Stimulated activated memory B cell treated with anti-CD40 and anti-IgM and Interleukin-4, amounts not matched to agents 10 μg/mL and 1 μg/mL and 100 μg/mL, for 72 hours (primary cell): ENCODE measurements at regions not wholly inside any gene's neighbourhood (a gene's known extent, or its start where the extent isn't known, plus 50 kb on each side); places are given as distances from the start of the nearest gene placed in this dataset.

Experiments
- ATAC-seq: fragments of 150-1000 bp; cut with Tn5 transposase; 2 replicates; pipeline ENCODE4 v1.10.0; 2021
- H3K27ac Mint-ChIP-seq: one replicate; pipeline ENCODE4 v1.8.0; 2022; ENCODE audit warnings: mild to moderate bottlenecking, mixed read lengths
- H3K27me3 Mint-ChIP-seq: one replicate; pipeline ENCODE4 v1.8.0; 2022; ENCODE audit warnings: mixed read lengths
- H3K36me3 Mint-ChIP-seq: one replicate; pipeline ENCODE4 v1.8.0; 2022; ENCODE audit warnings: mixed read lengths
- H3K4me1 Mint-ChIP-seq: one replicate; pipeline ENCODE4 v1.8.0; 2022; ENCODE audit warnings: mixed read lengths
- H3K4me3 Mint-ChIP-seq: one replicate; pipeline ENCODE4 v1.8.0; 2022; ENCODE audit warnings: mild to moderate bottlenecking, moderate library complexity, mixed read lengths
- H3K9me3 Mint-ChIP-seq: one replicate; pipeline ENCODE4 v1.8.0; 2022; ENCODE audit warnings: mixed read lengths

GRCh38 chr12:124713436-124714082, 146.1 kb upstream of the NCOR2 start:
- peak overlapping the region; percentile 65 for H3K4me3 Mint-ChIP-seq
- ATAC-seq, result peak; percentile 88
- H3K27ac Mint-ChIP-seq, result peak overlapping the region; percentile 92
- peaks cover 21% of the 10 kb centered on the region for H3K4me1 Mint-ChIP-seq
- H3K9me3 Mint-ChIP-seq, result no peaks in the 10 kb centered on the region
- H3K27me3 Mint-ChIP-seq, result no peaks in the 10 kb centered on the region
- no peaks in the 10 kb centered on the region for H3K36me3 Mint-ChIP-seq

- ATAC-seq, result peak; percentile 69
- Mint-ChIP-seq H3K36me3 (no peaks in the 10 kb centered on the region), H3K4me3 (peak overlapping the region; percentile 65), H3K4me1 (peaks cover 21% of the 10 kb centered on the region), H3K27ac (peak overlapping the region; percentile 92), H3K27me3 (no peaks in the 10 kb centered on the region), H3K9me3 (no peaks in the 10 kb centered on the region)
These were observed 145.6 kb upstream of the NCOR2 start for GRCh38 chr12:124713041-124713435.

GRCh38 chr12:124711344-124711743, 143.9 kb upstream of the NCOR2 start:
- no peaks in the 10 kb centered on the region for H3K36me3 Mint-ChIP-seq
- peaks cover 4% of the 10 kb centered on the region for H3K9me3 Mint-ChIP-seq
- peaks cover 21% of the 10 kb centered on the region for H3K4me1 Mint-ChIP-seq
- H3K27me3 Mint-ChIP-seq, result no peaks in the 10 kb centered on the region
- H3K27ac Mint-ChIP-seq, result no peak overlapping the region
- no peak for ATAC-seq
- H3K4me3 Mint-ChIP-seq, result no peak overlapping the region

- H3K27ac Mint-ChIP-seq, result no peak overlapping the region
- ATAC-seq, result no peak
- peaks cover 2% of the 10 kb centered on the region for H3K27me3 Mint-ChIP-seq
- no peaks in the 10 kb centered on the region for H3K36me3 Mint-ChIP-seq
- no peak overlapping the region for H3K4me3 Mint-ChIP-seq
- peaks cover 21% of the 10 kb centered on the region for H3K4me1 Mint-ChIP-seq
- peaks cover 4% of the 10 kb centered on the region for H3K9me3 Mint-ChIP-seq
These were observed 142.6 kb upstream of the NCOR2 start for GRCh38 chr12:124709722-124710687.

- no peaks in the 10 kb centered on the region for H3K4me1 Mint-ChIP-seq
- ATAC-seq, result no peak
- H3K9me3 Mint-ChIP-seq, result peaks cover 4% of the 10 kb centered on the region
- peaks cover 22% of the 10 kb centered on the region for H3K27me3 Mint-ChIP-seq
- H3K36me3 Mint-ChIP-seq, result no peaks in the 10 kb centered on the region
- H3K27ac Mint-ChIP-seq, result no peak overlapping the region
- no peak overlapping the region for H3K4me3 Mint-ChIP-seq
These were observed 139.9 kb upstream of the NCOR2 start for GRCh38 chr12:124707316-124707715.

GRCh38 chr12:124706363-124706762, 139.0 kb upstream of the NCOR2 start:
- no peak for ATAC-seq
- H3K27ac Mint-ChIP-seq, result no peak overlapping the region
- peaks cover 24% of the 10 kb centered on the region for H3K27me3 Mint-ChIP-seq
- peaks cover 4% of the 10 kb centered on the region for H3K9me3 Mint-ChIP-seq
- H3K4me3 Mint-ChIP-seq, result no peak overlapping the region
- no peaks in the 10 kb centered on the region for H3K36me3 Mint-ChIP-seq
- H3K4me1 Mint-ChIP-seq, result no peaks in the 10 kb centered on the region

- no peak for ATAC-seq
- no peak overlapping the region for H3K27ac Mint-ChIP-seq
- no peak overlapping the region for H3K4me3 Mint-ChIP-seq
- peaks cover 4% of the 10 kb centered on the region for H3K9me3 Mint-ChIP-seq
- no peaks in the 10 kb centered on the region for H3K4me1 Mint-ChIP-seq
- no peaks in the 10 kb centered on the region for H3K36me3 Mint-ChIP-seq
- H3K27me3 Mint-ChIP-seq, result peaks cover 27% of the 10 kb centered on the region
These were observed 138.2 kb upstream of the NCOR2 start for GRCh38 chr12:124705545-124706138.

- Mint-ChIP-seq H3K27me3 (peaks cover 37% of the 10 kb centered on the region), H3K9me3 (peaks cover 4% of the 10 kb centered on the region), H3K4me1 (no peaks in the 10 kb centered on the region), H3K36me3 (no peaks in the 10 kb centered on the region), H3K4me3 (no peak overlapping the region), H3K27ac (no peak overlapping the region)
- no peak for ATAC-seq
These were observed 137.2 kb upstream of the NCOR2 start for GRCh38 chr12:124704619-124705018.

- Mint-ChIP-seq H3K27ac (no peak overlapping the region), H3K36me3 (no peaks in the 10 kb centered on the region), H3K4me1 (no peaks in the 10 kb centered on the region), H3K9me3 (peaks cover 4% of the 10 kb centered on the region), H3K4me3 (no peak overlapping the region), H3K27me3 (peaks cover 45% of the 10 kb centered on the region)
- ATAC-seq, result no peak
These were observed 136.4 kb upstream of the NCOR2 start for GRCh38 chr12:124703856-124704255.

- Mint-ChIP-seq H3K4me3 (no peak overlapping the region), H3K9me3 (peaks cover 4% of the 10 kb centered on the region), H3K27ac (no peak overlapping the region), H3K36me3 (no peaks in the 10 kb centered on the region), H3K4me1 (no peaks in the 10 kb centered on the region), H3K27me3 (peaks cover 55% of the 10 kb centered on the region)
- ATAC-seq, result no peak
These were observed 135.3 kb upstream of the NCOR2 start for GRCh38 chr12:124702736-124703135.

- H3K27me3 Mint-ChIP-seq, result peaks cover 57% of the 10 kb centered on the region
- ATAC-seq, result no peak
These were observed 133.6 kb upstream of the NCOR2 start for GRCh38 chr12:124700810-124701592.

GRCh38 chr12:124699909-124700308, 132.5 kb upstream of the NCOR2 start:
- Mint-ChIP-seq H3K27me3 (peaks cover 64% of the 10 kb centered on the region), H3K4me1 (peaks cover 6% of the 10 kb centered on the region), H3K4me3 (no peak overlapping the region), H3K27ac (no peak overlapping the region), H3K36me3 (no peaks in the 10 kb centered on the region), H3K9me3 (no peaks in the 10 kb centered on the region)
- ATAC-seq, result no peak

More at GRCh38 chr12:124700810-124701592, 133.6 kb upstream of the NCOR2 start:
- peaks cover 6% of the 10 kb centered on the region for H3K4me1 Mint-ChIP-seq
- H3K27ac Mint-ChIP-seq, result no peak overlapping the region
- no peaks in the 10 kb centered on the region for H3K36me3 Mint-ChIP-seq
- no peak overlapping the region for H3K4me3 Mint-ChIP-seq
- no peaks in the 10 kb centered on the region for H3K9me3 Mint-ChIP-seq

- Mint-ChIP-seq H3K4me1 (peaks cover 14% of the 10 kb centered on the region), H3K27ac (no peak overlapping the region), H3K27me3 (peaks cover 57% of the 10 kb centered on the region), H3K36me3 (no peaks in the 10 kb centered on the region), H3K9me3 (no peaks in the 10 kb centered on the region), H3K4me3 (no peak overlapping the region)
- ATAC-seq, result no peak
These were observed 131.5 kb upstream of the NCOR2 start for GRCh38 chr12:124698998-124699305.

GRCh38 chr12:124698211-124698997, 131.0 kb upstream of the NCOR2 start:
- Mint-ChIP-seq H3K4me3 (no peak overlapping the region), H3K27ac (no peak overlapping the region), H3K27me3 (peaks cover 57% of the 10 kb centered on the region), H3K36me3 (no peaks in the 10 kb centered on the region), H3K9me3 (no peaks in the 10 kb centered on the region), H3K4me1 (peaks cover 14% of the 10 kb centered on the region)
- ATAC-seq, result no peak
